CD14-positive monocyte (primary cell): ENCODE measurements at regions not wholly inside any gene's neighbourhood (a gene's known extent, or its start where the extent isn't known, plus 50 kb on each side); places are given as distances from the start of the nearest gene placed in this dataset.

Experiments used
- DNase-seq, 3 donors: peaks; one replicate each; pipeline ENCODE4 v3.0.0-alpha.2; 2011 to 2022
- H2AFZ ChIP-seq: 2 replicates; pipeline ENCODE4 v1.6.0; 2012; ENCODE audit warnings: mild to moderate bottlenecking, low read depth, low read length, inconsistent platforms; ENCODE audit not compliant: insufficient read depth, poor library complexity, severe bottlenecking
- H3K27ac ChIP-seq, 2 donors: 1 replicate in 1 of 2; 2 replicates in 1 of 2; pipeline ENCODE4 v1.5.1; 2012 to 2013; ENCODE audit warnings: low read length in 2 of 2, control low read depth in 1 of 2, inconsistent platforms in 1 of 2, low read depth in 1 of 2, mild to moderate bottlenecking in 1 of 2
- H3K27me3 ChIP-seq, 2 donors: one replicate each; pipeline versions ENCODE4 v1.6.0 to v1.6.1; 2011 to 2013; ENCODE audit warnings: low read length in 2 of 2; ENCODE audit not compliant: control insufficient read depth in 2 of 2, insufficient read depth in 2 of 2
- H3K36me3 ChIP-seq, 2 donors: replicated peaks in 1 of 2; 1 replicate in 1 of 2; 2 replicates in 1 of 2; pipeline versions ENCODE4 v1.5.1 to v1.6.1; 2012 to 2013; ENCODE audit warnings: low read length in 2 of 2, control low read depth in 1 of 2, inconsistent platforms in 1 of 2, mild to moderate bottlenecking in 1 of 2; ENCODE audit not compliant: insufficient read depth in 2 of 2, control insufficient read depth in 1 of 2
- H3K4me1 ChIP-seq, 2 donors: 1 replicate in 1 of 2; 2 replicates in 1 of 2; pipeline versions ENCODE4 v1.5.1 to v1.6.1; 2012 to 2013; ENCODE audit warnings: low read length in 2 of 2, control low read depth in 1 of 2, inconsistent platforms in 1 of 2, mild to moderate bottlenecking in 1 of 2, moderate library complexity in 1 of 2; ENCODE audit not compliant: insufficient read depth in 2 of 2, control insufficient read depth in 1 of 2
- H3K4me2 ChIP-seq: replicated peaks from 2 replicates; pipeline ENCODE3; 2012; ENCODE audit warnings: low read length, moderate library complexity, mild to moderate bottlenecking; ENCODE audit not compliant: poor library complexity, severe bottlenecking; ENCODE audit errors: extremely low read depth
- H3K4me3 ChIP-seq, 3 experiments: fragments of 200-600 bp in 1 of 3; sonication (generic) in 1 of 3; replicated peaks in 1 of 3; 1 replicate in 2 of 3; 2 replicates in 1 of 3; pipeline ENCODE4 v1.5.1; 2011 to 2013; ENCODE audit warnings: low read length in 3 of 3, mild to moderate bottlenecking in 3 of 3, control low read depth in 2 of 3, low read depth in 2 of 3, inconsistent platforms in 1 of 3, moderate library complexity in 1 of 3
- H3K79me2 ChIP-seq: 2 replicates; pipeline ENCODE4 v1.6.0; 2012; ENCODE audit warnings: mild to moderate bottlenecking, control low read depth, inconsistent platforms, low read length, moderate library complexity; ENCODE audit not compliant: insufficient read depth
- H3K9ac ChIP-seq: 2 replicates; pipeline ENCODE4 v1.6.0; 2017; ENCODE audit warnings: low read length, mild to moderate bottlenecking; ENCODE audit not compliant: insufficient read depth, poor library complexity, severe bottlenecking
- H3K9me3 ChIP-seq, 2 donors: replicated peaks in 1 of 2; 1 replicate in 1 of 2; 2 replicates in 1 of 2; pipeline versions ENCODE4 v1.5.1 to v1.6.1; 2012 to 2013; ENCODE audit warnings: low read length in 2 of 2, control low read depth in 1 of 2; ENCODE audit not compliant: control insufficient read depth in 1 of 2, insufficient read depth in 1 of 2
- H4K20me1 ChIP-seq: 2 replicates; pipeline ENCODE4 v1.6.0; 2012; ENCODE audit warnings: mild to moderate bottlenecking, low read length, control low read depth, moderate library complexity; ENCODE audit not compliant: insufficient read depth
- H3K27ac Mint-ChIP-seq, 7 donors: one replicate each; pipeline ENCODE4 v1.8.0; 2020; ENCODE audit warnings: mild to moderate bottlenecking in 7 of 7, mixed read lengths in 7 of 7, moderate library complexity in 6 of 7, inconsistent platforms in 2 of 7
- H3K27me3 Mint-ChIP-seq, 3 donors: one replicate each; pipeline ENCODE4 v1.8.0; 2021 to 2022; ENCODE audit warnings: low read depth in 3 of 3, mild to moderate bottlenecking in 3 of 3, mixed read lengths in 3 of 3, moderate library complexity in 3 of 3, inconsistent platforms in 1 of 3
- H3K36me3 Mint-ChIP-seq, 2 donors: one replicate each; pipeline ENCODE4 v1.8.0; 2020; ENCODE audit warnings: mixed read lengths in 2 of 2, inconsistent platforms in 1 of 2, mild to moderate bottlenecking in 1 of 2
- H3K4me1 Mint-ChIP-seq: one replicate; pipeline ENCODE4 v1.8.0; 2020; ENCODE audit warnings: mild to moderate bottlenecking, mixed read lengths
- H3K4me3 Mint-ChIP-seq, 2 donors: one replicate each; pipeline ENCODE4 v1.8.0; 2020; ENCODE audit warnings: mild to moderate bottlenecking in 2 of 2, mixed read lengths in 2 of 2, moderate library complexity in 1 of 2
- H3K9me3 Mint-ChIP-seq, 7 donors: one replicate each; pipeline ENCODE4 v1.8.0; 2020 to 2022; ENCODE audit warnings: mixed read lengths in 7 of 7, mild to moderate bottlenecking in 6 of 7, moderate library complexity in 6 of 7, inconsistent platforms in 2 of 7
- CTCF ChIP-seq: fragments of 200-600 bp; IDR thresholded peaks from one replicate; pipeline ENCODE4 v1.8.0; 2022; ENCODE audit warnings: antibody characterized with exemption, mild to moderate bottlenecking
- WGBS: methylation state at CpG from one replicate; pipeline ENCODE4 v1.1.5; 2013; ENCODE audit warnings: missing lambda C conversion rate; ENCODE audit not compliant: insufficient coverage; 5-methylcytosine and 5-hydroxymethylcytosine counted together
- intact Hi-C, 2 donors: fragments of 100-400 bp; cut with micrococcal nuclease; formaldehyde crosslinking; loops; one replicate each; pipeline versions ENCODE4 v1.15.0 to v1.15.1; 2023

DNA sequence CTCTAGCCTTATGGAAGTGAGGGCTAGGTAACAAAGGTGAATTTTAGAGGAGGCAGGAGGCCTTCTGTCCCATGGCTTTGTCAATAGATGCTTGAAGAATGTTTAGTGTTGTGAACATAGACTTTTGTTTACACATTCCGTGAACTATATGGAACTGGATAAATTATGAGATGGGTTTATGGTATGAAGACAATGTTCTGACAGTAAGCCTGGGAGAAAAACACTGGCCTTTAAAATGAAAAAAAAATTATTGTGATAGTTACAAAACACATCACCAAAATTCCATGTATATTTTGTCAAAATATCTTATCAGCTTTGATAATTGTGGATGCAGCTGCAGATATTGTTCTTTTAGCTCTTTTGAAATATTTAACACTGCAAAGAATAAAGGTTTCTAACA, 251.5 kb upstream of the DCN start:
- H3K27ac ChIP-seq, result no peak overlapping the region
- Mint-ChIP-seq H3K36me3 (no peaks in the 10 kb centered on the region), H3K27ac (no peak overlapping the region), H3K27me3 (peaks cover 2 to 3% (median 2%) of the 10 kb centered on the region in 3 donors), H3K4me3 (no peak overlapping the region), H3K4me1 (no peaks in the 10 kb centered on the region), H3K9me3 (peaks cover 0 to 3% (median 0%) of the 10 kb centered on the region in 7 donors)
- intact Hi-C loops, result no loop called here
- TF ChIP-seq CTCF, result no peak
- H3K36me3 ChIP-seq, result no peaks in the 10 kb centered on the region
- no peak overlapping the region for H3K4me3 ChIP-seq
- no CpG with 5 or more reads among the region's 1 CpG for WGBS
- no peak overlapping the region for H2AFZ ChIP-seq
- no peaks in the 10 kb centered on the region for H4K20me1 ChIP-seq
- no peak for DNase-seq
- H3K27me3 ChIP-seq, result no peaks in the 10 kb centered on the region
- H3K4me2 ChIP-seq, result no peak overlapping the region
- no peak overlapping the region for H3K9ac ChIP-seq
- no peaks in the 10 kb centered on the region for H3K79me2 ChIP-seq
- H3K9me3 ChIP-seq, result no peaks in the 10 kb centered on the region
- H3K4me1 ChIP-seq, result no peaks in the 10 kb centered on the region

GRCh38 chr12:91432755-91433154, 250.1 kb upstream of the DCN start:
- Histone ChIP-seq H3K9me3 (no peaks in the 10 kb centered on the region), H3K27ac (no peak overlapping the region), H4K20me1 (no peaks in the 10 kb centered on the region), H3K4me3 (no peak overlapping the region), H3K4me2 (no peak overlapping the region), H3K79me2 (no peaks in the 10 kb centered on the region), H2AFZ (no peak overlapping the region), H3K9ac (no peak overlapping the region), H3K36me3 (no peaks in the 10 kb centered on the region), H3K27me3 (no peaks in the 10 kb centered on the region), H3K4me1 (no peaks in the 10 kb centered on the region)
- H3K27me3 Mint-ChIP-seq, result peaks cover 2 to 3% (median 2%) of the 10 kb centered on the region in 3 donors
- no CpG with 5 or more reads among the region's 1 CpG for WGBS
- intact Hi-C loops, result no loop called here
- H3K4me1 Mint-ChIP-seq, result no peaks in the 10 kb centered on the region
- H3K36me3 Mint-ChIP-seq, result no peaks in the 10 kb centered on the region
- H3K9me3 Mint-ChIP-seq, result peaks cover 0 to 3% (median 0%) of the 10 kb centered on the region in 7 donors
- DNase-seq, result no peak
- TF ChIP-seq CTCF, result no peak
- H3K4me3 Mint-ChIP-seq, result no peak overlapping the region
- H3K27ac Mint-ChIP-seq, result no peak overlapping the region
